Myocyte (in vitro differentiated cells): ENCODE measurements at regions not wholly inside any gene's neighbourhood (a gene's known extent, or its start where the extent isn't known, plus 50 kb on each side); places are given as distances from the start of the nearest gene placed in this dataset. TPM values are rescaled to one million over a fixed set of nuclear protein-coding genes. Genes with fewer than 3 reads are reported as not detected.

ENCODE experiments used
- DNase-seq: peaks from one replicate; pipeline ENCODE4 v3.0.0-alpha.2; 2012; ENCODE audit warnings: low read depth
- microRNA-seq: library from miRNA; unstranded; fragments of <30 nt; microRNA quantifications from one replicate; pipeline ENCODE4, GENCODE V29; 2016

DNA sequence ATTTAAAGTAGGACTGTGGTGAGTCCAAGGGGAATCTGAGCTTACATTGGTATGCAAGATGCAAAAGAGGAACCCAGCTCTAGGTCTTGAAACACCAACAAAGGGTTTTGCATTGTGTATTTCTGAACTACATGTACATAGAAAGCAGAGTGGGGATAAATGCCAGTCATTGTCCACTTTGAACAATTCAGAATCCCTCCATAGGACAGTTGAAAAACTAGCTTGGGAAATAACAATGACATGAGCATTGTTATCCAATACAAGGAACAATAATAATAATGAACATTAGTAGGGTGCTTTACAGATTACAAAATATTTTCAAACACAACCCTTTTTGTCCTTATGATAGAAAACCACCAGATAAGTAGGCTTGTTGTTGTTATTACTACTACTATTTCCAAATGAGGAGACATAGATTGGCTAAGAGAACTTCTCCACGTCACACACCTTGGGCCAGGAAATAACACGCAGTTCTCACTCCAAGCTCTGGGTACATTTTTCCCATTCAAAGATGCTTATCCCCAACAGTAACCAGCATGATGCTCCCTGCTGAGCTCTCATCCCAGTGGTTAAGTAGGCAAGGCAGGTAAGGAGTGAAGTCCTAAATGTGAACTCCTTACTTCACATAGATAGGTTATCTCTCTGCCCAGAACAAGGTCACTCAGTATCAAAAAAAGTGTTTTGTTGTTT, 51.7 kb upstream of the RASSF8 start:
- DNase-seq, result no peak

Small RNAs in the stretch of these regions (microRNA-seq; reads per million reads assigned to microRNA genes)
- gene MIR4302, result not detected
